ENCODE measurements at regions not wholly inside any gene's neighbourhood (a gene's known extent, or its start where the extent isn't known, plus 50 kb on each side); places are given as distances from the start of the nearest gene placed in this dataset.

DNA sequence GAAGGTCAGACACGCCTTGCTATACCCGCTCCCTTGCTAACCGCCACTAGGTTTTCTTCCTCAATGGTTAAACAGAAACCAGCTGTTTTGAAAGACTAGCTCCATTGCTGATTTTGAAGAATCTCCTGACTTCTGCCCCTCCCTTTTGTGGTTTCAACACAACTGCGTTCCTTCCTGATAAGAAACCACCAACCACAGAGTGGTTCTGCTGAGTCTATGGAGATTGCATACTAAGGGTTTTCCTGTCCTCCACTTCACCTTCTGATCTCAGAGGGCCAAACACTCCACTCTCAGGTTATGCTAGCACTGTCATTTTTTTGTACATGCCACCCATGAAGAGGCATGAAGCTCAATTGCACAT is 207.9 kb downstream of the MYLK4 start:
- H3K27ac ChIP-seq (ENCODE audit: insufficient read depth, low read length, poor library complexity, severe bottlenecking) = no peak overlapping the region
- no peaks in the 10 kb centered on the region for H3K36me3 ChIP-seq (ENCODE audit: control insufficient read depth, insufficient read depth, low read length)
- peaks cover 23% of the 10 kb centered on the region for H3K4me1 ChIP-seq (ENCODE audit: control insufficient read depth, insufficient read depth, low read length, poor library complexity, severe bottlenecking)
- H3K27me3 ChIP-seq (replicated peaks; ENCODE audit: control insufficient read depth, insufficient read depth, low read length, poor library complexity, severe bottlenecking) = peaks cover 4% of the 10 kb centered on the region
- no peak overlapping the region for H3K4me3 ChIP-seq (ENCODE audit: insufficient read depth, low read depth, low read length, poor library complexity, severe bottlenecking)
- no peaks in the 10 kb centered on the region for H3K9me3 ChIP-seq (ENCODE audit: control insufficient read depth, low read length)
- DNase-seq = peak in 2 of 3 donors; percentile 6 to 23

- no peak for DNase-seq
- Histone ChIP-seq H3K9me3 (ENCODE audit: control insufficient read depth, low read length) (no peaks in the 10 kb centered on the region), H3K4me3 (ENCODE audit: insufficient read depth, low read depth, low read length, poor library complexity, severe bottlenecking) (no peak overlapping the region), H3K27ac (ENCODE audit: insufficient read depth, low read length, poor library complexity, severe bottlenecking) (no peak overlapping the region), H3K36me3 (ENCODE audit: control insufficient read depth, insufficient read depth, low read length) (no peaks in the 10 kb centered on the region), H3K4me1 (ENCODE audit: control insufficient read depth, insufficient read depth, low read length, poor library complexity, severe bottlenecking) (peaks cover 23% of the 10 kb centered on the region), H3K27me3 (replicated peaks; ENCODE audit: control insufficient read depth, insufficient read depth, low read length, poor library complexity, severe bottlenecking) (peaks cover 4% of the 10 kb centered on the region)
Observed at GRCh38 chr6:2542101-2542857, 208.4 kb downstream of the MYLK4 start.

- Histone ChIP-seq H3K36me3 (ENCODE audit: control insufficient read depth, insufficient read depth, low read length) (no peaks in the 10 kb centered on the region), H3K9me3 (ENCODE audit: control insufficient read depth, low read length) (no peaks in the 10 kb centered on the region), H3K4me3 (ENCODE audit: insufficient read depth, low read depth, low read length, poor library complexity, severe bottlenecking) (no peak overlapping the region), H3K4me1 (ENCODE audit: control insufficient read depth, insufficient read depth, low read length, poor library complexity, severe bottlenecking) (no peaks in the 10 kb centered on the region), H3K27me3 (replicated peaks; ENCODE audit: control insufficient read depth, insufficient read depth, low read length, poor library complexity, severe bottlenecking) (peaks cover 7% of the 10 kb centered on the region), H3K27ac (ENCODE audit: insufficient read depth, low read length, poor library complexity, severe bottlenecking) (no peak overlapping the region)
- DNase-seq = no peak
Observed at GRCh38 chr6:2536451-2536850, 214.3 kb downstream of the MYLK4 start.

DNA sequence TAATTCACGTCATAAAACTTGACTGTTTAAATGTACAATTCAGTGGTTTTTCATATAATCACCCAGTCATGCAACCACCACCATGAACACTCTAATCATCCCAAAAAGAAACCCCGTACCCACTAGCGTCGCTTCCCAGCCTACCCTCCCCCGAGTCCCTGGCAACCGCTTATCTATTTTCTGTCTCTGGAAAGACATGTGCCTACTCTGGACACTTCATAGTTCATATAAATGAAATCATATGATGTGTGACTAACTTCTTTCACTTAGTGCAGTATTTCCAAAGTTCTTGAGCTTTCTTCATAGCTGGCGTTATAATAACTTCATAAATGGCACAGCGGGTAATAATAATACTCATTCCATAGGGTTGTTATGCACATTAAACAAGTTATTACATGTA is 215.2 kb downstream of the MYLK4 start:
- Histone ChIP-seq H3K27me3 (replicated peaks; ENCODE audit: control insufficient read depth, insufficient read depth, low read length, poor library complexity, severe bottlenecking) (peaks cover 7% of the 10 kb centered on the region), H3K9me3 (ENCODE audit: control insufficient read depth, low read length) (no peaks in the 10 kb centered on the region), H3K4me1 (ENCODE audit: control insufficient read depth, insufficient read depth, low read length, poor library complexity, severe bottlenecking) (no peaks in the 10 kb centered on the region), H3K36me3 (ENCODE audit: control insufficient read depth, insufficient read depth, low read length) (no peaks in the 10 kb centered on the region), H3K27ac (ENCODE audit: insufficient read depth, low read length, poor library complexity, severe bottlenecking) (no peak overlapping the region), H3K4me3 (ENCODE audit: insufficient read depth, low read depth, low read length, poor library complexity, severe bottlenecking) (no peak overlapping the region)
- DNase-seq = no peak

DNA sequence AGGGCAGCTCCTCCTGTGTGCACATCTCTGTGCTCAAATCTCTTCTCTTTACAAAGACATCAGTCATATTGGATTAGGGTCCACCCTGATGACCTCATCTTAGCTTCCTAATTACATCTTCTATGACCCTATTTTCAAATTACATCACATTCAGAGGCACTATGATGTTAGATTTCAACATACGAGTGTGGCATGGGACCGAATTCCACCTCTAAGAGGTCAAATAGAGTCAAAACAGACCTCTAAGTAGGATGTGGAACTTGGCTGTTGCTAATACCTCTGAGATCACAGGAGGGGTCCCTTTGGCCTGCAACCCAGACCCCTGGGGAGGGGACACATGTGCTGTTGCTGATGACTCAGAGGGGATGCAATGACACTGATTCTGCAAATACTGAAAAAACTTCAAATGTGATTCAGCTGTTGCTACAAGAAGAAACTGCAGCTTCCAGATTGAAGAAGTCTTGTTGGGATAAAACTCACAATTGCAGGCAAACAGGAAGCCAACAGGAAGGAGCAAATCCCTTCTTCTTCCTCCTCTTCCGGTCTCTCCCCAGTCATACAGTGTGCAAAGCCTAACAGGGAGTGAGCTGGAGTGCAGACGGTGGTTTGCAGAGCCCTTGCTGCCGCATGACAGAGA is 216.2 kb downstream of the MYLK4 start:
- peaks cover 7% of the 10 kb centered on the region for H3K27me3 ChIP-seq (replicated peaks; ENCODE audit: control insufficient read depth, insufficient read depth, low read length, poor library complexity, severe bottlenecking)
- H3K4me3 ChIP-seq (ENCODE audit: insufficient read depth, low read depth, low read length, poor library complexity, severe bottlenecking) = no peak overlapping the region
- no peaks in the 10 kb centered on the region for H3K9me3 ChIP-seq (ENCODE audit: control insufficient read depth, low read length)
- no peaks in the 10 kb centered on the region for H3K36me3 ChIP-seq (ENCODE audit: control insufficient read depth, insufficient read depth, low read length)
- no peak overlapping the region for H3K27ac ChIP-seq (ENCODE audit: insufficient read depth, low read length, poor library complexity, severe bottlenecking)
- no peaks in the 10 kb centered on the region for H3K4me1 ChIP-seq (ENCODE audit: control insufficient read depth, insufficient read depth, low read length, poor library complexity, severe bottlenecking)
- no peak for DNase-seq

- H3K4me3 ChIP-seq (ENCODE audit: insufficient read depth, low read depth, low read length, poor library complexity, severe bottlenecking) = no peak overlapping the region
- DNase-seq = no peak
- H3K27me3 ChIP-seq (replicated peaks; ENCODE audit: control insufficient read depth, insufficient read depth, low read length, poor library complexity, severe bottlenecking) = peaks cover 3% of the 10 kb centered on the region
- no peaks in the 10 kb centered on the region for H3K36me3 ChIP-seq (ENCODE audit: control insufficient read depth, insufficient read depth, low read length)
- H3K4me1 ChIP-seq (ENCODE audit: control insufficient read depth, insufficient read depth, low read length, poor library complexity, severe bottlenecking) = no peaks in the 10 kb centered on the region
- no peaks in the 10 kb centered on the region for H3K9me3 ChIP-seq (ENCODE audit: control insufficient read depth, low read length)
- H3K27ac ChIP-seq (ENCODE audit: insufficient read depth, low read length, poor library complexity, severe bottlenecking) = no peak overlapping the region
Observed at GRCh38 chr6:2531426-2532215, 219.1 kb downstream of the MYLK4 start.

GRCh38 chr6:2529211-2529719 is 221.5 kb downstream of the MYLK4 start:
- Histone ChIP-seq H3K27me3 (replicated peaks; ENCODE audit: control insufficient read depth, insufficient read depth, low read length, poor library complexity, severe bottlenecking) (no peaks in the 10 kb centered on the region), H3K4me1 (ENCODE audit: control insufficient read depth, insufficient read depth, low read length, poor library complexity, severe bottlenecking) (no peaks in the 10 kb centered on the region), H3K27ac (ENCODE audit: insufficient read depth, low read length, poor library complexity, severe bottlenecking) (no peak overlapping the region), H3K4me3 (ENCODE audit: insufficient read depth, low read depth, low read length, poor library complexity, severe bottlenecking) (no peak overlapping the region), H3K9me3 (ENCODE audit: control insufficient read depth, low read length) (peaks cover 2% of the 10 kb centered on the region), H3K36me3 (ENCODE audit: control insufficient read depth, insufficient read depth, low read length) (no peaks in the 10 kb centered on the region)
- DNase-seq = no peak

DNA sequence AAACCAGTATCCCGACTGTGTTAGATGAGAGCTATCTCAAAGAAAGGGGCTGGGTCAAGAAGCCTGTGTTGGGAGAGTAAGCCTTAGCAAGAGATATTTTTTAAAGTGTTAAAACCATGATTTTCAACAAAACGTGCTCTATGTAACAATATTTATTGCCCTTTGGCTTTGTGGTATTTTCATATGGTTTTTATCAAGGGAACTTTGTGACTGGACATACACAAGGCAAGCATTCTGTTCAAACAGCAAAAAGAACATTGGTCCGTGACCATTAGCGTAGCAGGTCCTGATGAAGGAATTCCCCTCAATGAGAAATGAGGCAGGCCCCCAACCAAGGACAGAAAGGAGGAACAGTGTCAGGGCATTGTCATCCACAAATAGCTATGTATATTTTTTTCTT is 222.6 kb downstream of the MYLK4 start:
- Histone ChIP-seq H3K27me3 (replicated peaks; ENCODE audit: control insufficient read depth, insufficient read depth, low read length, poor library complexity, severe bottlenecking) (no peaks in the 10 kb centered on the region), H3K4me1 (ENCODE audit: control insufficient read depth, insufficient read depth, low read length, poor library complexity, severe bottlenecking) (no peaks in the 10 kb centered on the region), H3K36me3 (ENCODE audit: control insufficient read depth, insufficient read depth, low read length) (no peaks in the 10 kb centered on the region), H3K9me3 (ENCODE audit: control insufficient read depth, low read length) (peaks cover 4% of the 10 kb centered on the region), H3K27ac (ENCODE audit: insufficient read depth, low read length, poor library complexity, severe bottlenecking) (no peak overlapping the region), H3K4me3 (ENCODE audit: insufficient read depth, low read depth, low read length, poor library complexity, severe bottlenecking) (no peak overlapping the region)
- DNase-seq = no peak

DNA sequence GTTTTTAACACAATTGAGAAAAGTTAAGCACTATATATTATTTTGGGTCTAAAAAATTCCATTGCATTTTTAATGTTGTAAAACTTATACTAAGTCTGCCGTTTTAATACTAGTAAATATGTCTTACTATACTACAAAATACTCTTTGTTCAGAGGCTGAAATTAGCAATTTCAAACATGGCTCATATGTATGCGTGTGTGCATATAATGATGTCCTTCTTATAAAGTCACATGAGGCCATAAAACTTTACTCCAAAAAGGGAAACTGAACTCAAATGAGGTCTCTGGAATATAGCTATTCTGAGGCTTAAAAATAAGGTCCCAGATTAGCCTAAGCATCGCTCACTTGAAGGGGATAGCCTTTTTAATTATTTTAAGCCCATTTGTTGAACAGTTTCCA is 224.0 kb downstream of the MYLK4 start:
- Histone ChIP-seq H3K27ac (ENCODE audit: insufficient read depth, low read length, poor library complexity, severe bottlenecking) (no peak overlapping the region), H3K4me1 (ENCODE audit: control insufficient read depth, insufficient read depth, low read length, poor library complexity, severe bottlenecking) (no peaks in the 10 kb centered on the region), H3K27me3 (replicated peaks; ENCODE audit: control insufficient read depth, insufficient read depth, low read length, poor library complexity, severe bottlenecking) (no peaks in the 10 kb centered on the region), H3K36me3 (ENCODE audit: control insufficient read depth, insufficient read depth, low read length) (no peaks in the 10 kb centered on the region), H3K4me3 (ENCODE audit: insufficient read depth, low read depth, low read length, poor library complexity, severe bottlenecking) (no peak overlapping the region), H3K9me3 (ENCODE audit: control insufficient read depth, low read length) (peaks cover 4% of the 10 kb centered on the region)
- no peak for DNase-seq

GRCh38 chr6:2524090-2524489 is 226.6 kb downstream of the MYLK4 start:
- no peak for DNase-seq
- H3K9me3 ChIP-seq (ENCODE audit: control insufficient read depth, low read length) = peaks cover 4% of the 10 kb centered on the region
- H3K27ac ChIP-seq (ENCODE audit: insufficient read depth, low read length, poor library complexity, severe bottlenecking) = no peak overlapping the region
- no peak overlapping the region for H3K4me3 ChIP-seq (ENCODE audit: insufficient read depth, low read depth, low read length, poor library complexity, severe bottlenecking)
- peaks cover 4% of the 10 kb centered on the region for H3K27me3 ChIP-seq (replicated peaks; ENCODE audit: control insufficient read depth, insufficient read depth, low read length, poor library complexity, severe bottlenecking)
- H3K4me1 ChIP-seq (ENCODE audit: control insufficient read depth, insufficient read depth, low read length, poor library complexity, severe bottlenecking) = no peaks in the 10 kb centered on the region
- H3K36me3 ChIP-seq (ENCODE audit: control insufficient read depth, insufficient read depth, low read length) = no peaks in the 10 kb centered on the region

Measured in effector memory CD4-positive, alpha-beta T cell (primary cell).